ENCODE measurements at regions not wholly inside any gene's neighbourhood (a gene's known extent, or its start where the extent isn't known, plus 50 kb on each side); places are given as distances from the start of the nearest gene placed in this dataset.

DNA sequence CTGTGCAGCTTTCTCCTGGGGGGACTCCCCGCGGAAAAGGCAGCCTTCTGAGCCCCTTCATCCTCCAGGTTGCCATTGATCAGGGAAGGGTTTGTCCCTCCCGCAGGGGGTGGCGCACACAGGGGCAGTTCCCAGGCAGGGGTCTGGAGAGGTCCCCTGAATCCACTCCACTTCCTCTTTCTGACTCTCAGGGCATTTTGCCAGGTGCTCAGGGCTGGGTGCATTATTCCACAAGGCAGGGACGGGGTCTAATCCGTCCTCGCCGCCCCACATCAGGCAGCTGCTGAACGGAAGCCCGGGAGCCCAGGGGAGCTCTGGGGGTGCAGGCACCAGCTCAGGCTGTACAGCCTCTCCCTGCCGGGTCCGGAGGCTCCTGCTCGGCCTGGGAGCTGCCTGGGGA is 180.9 kb downstream of the TTLL2 start:
- DNase-seq (ENCODE audit: low spot score) = no peak
- Histone ChIP-seq H3K36me3 (ENCODE audit: low read depth) (no peaks in the 10 kb centered on the region), H3K4me3 (ENCODE audit: severe bottlenecking) (no peak overlapping the region), H3K27ac (ENCODE audit: poor library complexity, severe bottlenecking) (no peak overlapping the region), H3K4me1 (ENCODE audit: insufficient read depth, poor library complexity, severe bottlenecking) (no peaks in the 10 kb centered on the region), H3K27me3 (ENCODE audit: insufficient read depth, poor library complexity, severe bottlenecking) (no peaks in the 10 kb centered on the region), H3K9me3 (ENCODE audit: severe bottlenecking) (no peaks in the 10 kb centered on the region)
- no peak for ATAC-seq (ENCODE audit: low read depth)
- TF ChIP-seq, protein P1, sequence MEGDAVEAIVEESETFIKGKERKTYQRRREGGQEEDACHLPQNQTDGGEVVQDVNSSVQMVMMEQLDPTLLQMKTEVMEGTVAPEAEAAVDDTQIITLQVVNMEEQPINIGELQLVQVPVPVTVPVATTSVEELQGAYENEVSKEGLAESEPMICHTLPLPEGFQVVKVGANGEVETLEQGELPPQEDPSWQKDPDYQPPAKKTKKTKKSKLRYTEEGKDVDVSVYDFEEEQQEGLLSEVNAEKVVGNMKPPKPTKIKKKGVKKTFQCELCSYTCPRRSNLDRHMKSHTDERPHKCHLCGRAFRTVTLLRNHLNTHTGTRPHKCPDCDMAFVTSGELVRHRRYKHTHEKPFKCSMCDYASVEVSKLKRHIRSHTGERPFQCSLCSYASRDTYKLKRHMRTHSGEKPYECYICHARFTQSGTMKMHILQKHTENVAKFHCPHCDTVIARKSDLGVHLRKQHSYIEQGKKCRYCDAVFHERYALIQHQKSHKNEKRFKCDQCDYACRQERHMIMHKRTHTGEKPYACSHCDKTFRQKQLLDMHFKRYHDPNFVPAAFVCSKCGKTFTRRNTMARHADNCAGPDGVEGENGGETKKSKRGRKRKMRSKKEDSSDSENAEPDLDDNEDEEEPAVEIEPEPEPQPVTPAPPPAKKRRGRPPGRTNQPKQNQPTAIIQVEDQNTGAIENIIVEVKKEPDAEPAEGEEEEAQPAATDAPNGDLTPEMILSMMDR (IDR thresholded peaks at IDR 0.05; ENCODE audit: poor library complexity, severe bottlenecking) = no peak

- H3K4me3 ChIP-seq (ENCODE audit: severe bottlenecking) = no peak overlapping the region
- TF ChIP-seq, protein P1 (IDR thresholded peaks at IDR 0.05; ENCODE audit: poor library complexity, severe bottlenecking) = no peak
- no peaks in the 10 kb centered on the region for H3K4me1 ChIP-seq (ENCODE audit: insufficient read depth, poor library complexity, severe bottlenecking)
- ATAC-seq (ENCODE audit: low read depth) (no peak), DNase-seq (ENCODE audit: low spot score) (no peak)
- H3K9me3 ChIP-seq (ENCODE audit: severe bottlenecking) = no peaks in the 10 kb centered on the region
- no peaks in the 10 kb centered on the region for H3K27me3 ChIP-seq (ENCODE audit: insufficient read depth, poor library complexity, severe bottlenecking)
- no peak overlapping the region for H3K27ac ChIP-seq (ENCODE audit: poor library complexity, severe bottlenecking)
- no peaks in the 10 kb centered on the region for H3K36me3 ChIP-seq (ENCODE audit: low read depth)
Observed at GRCh38 chr6:167506443-167507301, 181.8 kb downstream of the TTLL2 start.

DNA sequence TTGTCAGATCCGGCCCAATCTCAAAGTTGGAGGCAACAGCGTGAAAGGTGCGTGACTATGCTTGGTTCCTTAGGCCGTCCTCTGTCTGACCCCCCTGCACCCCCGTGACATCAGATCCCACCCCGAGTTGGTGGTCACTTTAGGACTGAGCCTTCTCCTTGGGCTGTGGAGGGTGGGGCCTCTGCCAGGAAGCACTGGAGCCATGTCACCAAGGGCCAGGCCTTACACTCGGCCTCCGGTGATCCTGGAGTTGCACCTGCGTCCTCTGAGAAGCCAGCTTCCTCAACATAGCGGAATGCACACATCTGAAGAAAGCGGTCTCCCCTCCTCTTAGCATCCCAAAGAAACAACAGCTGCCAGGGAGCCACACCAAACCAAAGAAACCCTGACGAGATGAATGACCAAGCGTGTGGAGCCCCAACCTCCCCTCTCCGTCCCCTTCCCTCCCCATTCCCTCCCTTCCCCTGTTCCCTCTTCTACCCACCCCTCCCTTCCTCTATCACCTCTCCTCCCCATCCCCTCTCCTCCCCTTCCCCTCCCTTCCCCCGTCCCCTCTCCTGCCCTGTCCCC is 182.6 kb downstream of the TTLL2 start:
- Histone ChIP-seq H3K27ac (ENCODE audit: poor library complexity, severe bottlenecking) (no peak overlapping the region), H3K9me3 (ENCODE audit: severe bottlenecking) (no peaks in the 10 kb centered on the region), H3K4me1 (ENCODE audit: insufficient read depth, poor library complexity, severe bottlenecking) (no peaks in the 10 kb centered on the region), H3K4me3 (ENCODE audit: severe bottlenecking) (no peak overlapping the region), H3K27me3 (ENCODE audit: insufficient read depth, poor library complexity, severe bottlenecking) (no peaks in the 10 kb centered on the region), H3K36me3 (ENCODE audit: low read depth) (no peaks in the 10 kb centered on the region)
- ATAC-seq (ENCODE audit: low read depth) = no peak
- no peak for DNase-seq (ENCODE audit: low spot score)
- TF ChIP-seq, protein P1 (IDR thresholded peaks at IDR 0.05; ENCODE audit: poor library complexity, severe bottlenecking) = no peak

DNA sequence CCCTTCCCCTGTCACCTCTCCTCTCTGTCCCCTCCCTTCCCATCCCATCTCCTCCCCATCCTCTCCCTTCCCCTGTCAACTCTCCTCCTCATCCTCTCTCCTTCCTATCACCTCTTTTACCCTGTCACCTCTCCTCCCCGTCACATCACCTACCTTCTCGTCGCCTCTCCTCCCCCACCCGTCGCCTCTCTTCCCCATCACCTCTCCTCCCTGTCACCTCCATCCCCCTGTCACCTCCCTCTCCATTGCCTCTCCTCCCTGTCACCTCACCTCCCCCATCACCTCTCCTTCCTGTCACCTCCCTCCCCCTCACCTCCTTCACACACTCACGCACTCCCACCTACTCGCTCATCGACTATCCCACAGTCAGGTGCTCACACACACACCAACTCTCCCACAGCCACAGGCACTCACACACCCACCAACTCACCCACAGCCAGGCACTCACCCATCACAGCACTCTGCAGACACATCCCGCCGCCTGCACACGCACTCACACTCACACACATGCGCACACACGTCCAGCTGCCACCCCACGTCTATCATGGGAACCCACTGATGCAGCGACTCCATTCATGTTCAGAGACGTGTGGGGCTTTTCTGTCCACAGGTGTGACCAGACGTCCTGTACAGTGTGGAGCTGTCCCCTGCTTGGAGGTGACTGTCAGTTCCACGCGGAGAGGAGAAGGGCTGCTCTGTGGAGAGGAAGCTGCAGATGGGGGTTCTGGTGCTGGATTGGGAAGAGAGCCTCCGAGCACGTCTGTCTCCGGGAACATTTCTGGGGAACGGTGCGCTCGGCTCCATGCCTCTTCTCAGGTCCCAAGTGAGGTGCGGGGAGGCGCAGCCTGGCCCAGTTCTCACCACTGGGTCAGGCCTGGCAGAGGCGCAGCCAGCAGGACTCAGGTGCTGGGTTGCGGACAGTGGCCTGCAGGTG is 184.3 kb downstream of the TTLL2 start:
- no peak overlapping the region for H3K27ac ChIP-seq (ENCODE audit: poor library complexity, severe bottlenecking)
- TF ChIP-seq, protein P1 (IDR thresholded peaks at IDR 0.05; ENCODE audit: poor library complexity, severe bottlenecking) = no peak
- DNase-seq (ENCODE audit: low spot score) (no peak), ATAC-seq (ENCODE audit: low read depth) (no peak)
- no peaks in the 10 kb centered on the region for H3K27me3 ChIP-seq (ENCODE audit: insufficient read depth, poor library complexity, severe bottlenecking)
- H3K4me3 ChIP-seq (ENCODE audit: severe bottlenecking) = no peak overlapping the region
- H3K9me3 ChIP-seq (ENCODE audit: severe bottlenecking) = no peaks in the 10 kb centered on the region
- no peaks in the 10 kb centered on the region for H3K36me3 ChIP-seq (ENCODE audit: low read depth)
- H3K4me1 ChIP-seq (ENCODE audit: insufficient read depth, poor library complexity, severe bottlenecking) = no peaks in the 10 kb centered on the region

Measured in RWPE2 (cell line).